ENCODE measurements at regions not wholly inside any gene's neighbourhood (a gene's known extent, or its start where the extent isn't known, plus 50 kb on each side); places are given as distances from the start of the nearest gene placed in this dataset.

GRCh38 chr4:53788011-53788410 is 196.7 kb upstream of the LNX1 start:
- Mint-ChIP-seq H3K4me1 (no peaks in the 10 kb centered on the region), H3K27ac (no peak overlapping the region), H3K27me3 (peaks cover 18% of the 10 kb centered on the region), H3K4me3 (no peak overlapping the region), H3K9me3 (no peaks in the 10 kb centered on the region), H3K36me3 (no peaks in the 10 kb centered on the region)
- no peak for DNase-seq

GRCh38 chr4:53786632-53787031 is 195.3 kb upstream of the LNX1 start:
- Mint-ChIP-seq H3K27me3 (peaks cover 20% of the 10 kb centered on the region), H3K36me3 (no peaks in the 10 kb centered on the region), H3K4me1 (no peaks in the 10 kb centered on the region), H3K27ac (no peak overlapping the region), H3K9me3 (no peaks in the 10 kb centered on the region), H3K4me3 (no peak overlapping the region)
- no peak for DNase-seq

- no peaks in the 10 kb centered on the region for H3K9me3 Mint-ChIP-seq
- no peak for DNase-seq
- no peaks in the 10 kb centered on the region for H3K4me1 Mint-ChIP-seq
- H3K36me3 Mint-ChIP-seq: no peaks in the 10 kb centered on the region
- no peak overlapping the region for H3K27ac Mint-ChIP-seq
- H3K27me3 Mint-ChIP-seq: peaks cover 22% of the 10 kb centered on the region
- H3K4me3 Mint-ChIP-seq: no peak overlapping the region
These were observed 194.7 kb upstream of the LNX1 start for GRCh38 chr4:53785996-53786395.

DNA sequence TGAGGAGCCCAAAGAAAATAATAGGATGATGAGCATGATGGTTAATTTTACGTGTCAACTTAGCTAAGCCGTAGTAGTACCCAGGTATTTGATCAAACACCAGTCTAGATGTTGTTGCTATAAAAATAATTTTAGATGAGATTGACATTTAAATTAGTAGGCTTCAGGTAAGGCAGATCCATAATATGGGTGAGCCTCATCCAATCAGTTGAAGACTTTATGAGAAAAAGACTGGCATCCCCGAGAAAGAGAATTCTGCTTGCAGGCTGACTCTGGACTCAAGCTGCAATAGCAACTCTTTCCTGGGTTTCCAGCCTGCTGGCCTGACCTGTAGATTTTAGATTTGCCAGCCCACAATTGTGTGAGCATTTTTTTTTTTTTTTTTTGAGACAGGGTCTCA is 192.8 kb upstream of the LNX1 start:
- H3K27me3 Mint-ChIP-seq: peaks cover 29% of the 10 kb centered on the region
- H3K4me1 Mint-ChIP-seq: no peaks in the 10 kb centered on the region
- H3K4me3 Mint-ChIP-seq: no peak overlapping the region
- H3K36me3 Mint-ChIP-seq: no peaks in the 10 kb centered on the region
- no peak overlapping the region for H3K27ac Mint-ChIP-seq
- no peaks in the 10 kb centered on the region for H3K9me3 Mint-ChIP-seq
- no peak for DNase-seq

DNA sequence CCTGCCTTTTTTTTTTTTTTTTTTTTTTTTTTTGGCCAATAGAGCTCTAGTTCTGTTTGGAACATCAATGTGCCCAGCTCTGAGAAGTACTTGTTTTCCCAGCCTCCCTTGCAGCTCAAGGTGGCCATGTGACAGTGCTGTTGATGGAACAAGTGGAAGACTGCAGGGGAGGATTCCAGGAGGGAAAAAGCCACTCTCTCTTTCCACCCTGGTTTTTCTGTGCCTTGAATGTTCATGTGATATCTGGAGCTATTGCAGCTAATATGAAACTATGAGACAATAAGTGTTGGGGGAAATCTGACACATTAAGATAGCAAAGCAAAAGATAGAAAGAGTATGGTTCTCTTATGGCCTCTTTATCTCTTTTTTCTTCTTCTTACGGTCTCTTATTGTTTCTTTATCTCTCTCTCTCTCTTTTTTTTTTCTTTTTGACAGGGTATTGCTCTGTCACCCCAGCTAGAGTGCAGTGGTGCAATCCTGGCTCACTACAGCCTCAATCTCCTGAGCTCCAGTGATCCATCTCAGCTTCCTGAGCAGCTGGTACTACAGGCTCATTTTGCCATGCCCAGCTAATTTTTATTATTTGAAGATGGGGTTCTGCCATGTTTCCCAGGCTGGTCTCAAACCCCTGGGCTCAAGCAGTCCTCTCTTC is 192.0 kb upstream of the LNX1 start:
- Mint-ChIP-seq H3K27me3 (peaks cover 31% of the 10 kb centered on the region), H3K36me3 (no peaks in the 10 kb centered on the region), H3K27ac (no peak overlapping the region), H3K4me3 (no peak overlapping the region), H3K4me1 (no peaks in the 10 kb centered on the region), H3K9me3 (no peaks in the 10 kb centered on the region)
- DNase-seq: no peak

GRCh38 chr4:53782458-53782845 is 191.2 kb upstream of the LNX1 start:
- Mint-ChIP-seq H3K4me3 (no peak overlapping the region), H3K27ac (no peak overlapping the region), H3K27me3 (peaks cover 39% of the 10 kb centered on the region), H3K4me1 (no peaks in the 10 kb centered on the region), H3K9me3 (no peaks in the 10 kb centered on the region), H3K36me3 (no peaks in the 10 kb centered on the region)
- no peak for DNase-seq

GRCh38 chr4:53781629-53782457 is 190.6 kb upstream of the LNX1 start:
- H3K4me1 Mint-ChIP-seq: no peaks in the 10 kb centered on the region
- H3K9me3 Mint-ChIP-seq: no peaks in the 10 kb centered on the region
- DNase-seq: no peak
- no peak overlapping the region for H3K27ac Mint-ChIP-seq
- peaks cover 44% of the 10 kb centered on the region for H3K27me3 Mint-ChIP-seq
- H3K36me3 Mint-ChIP-seq: no peaks in the 10 kb centered on the region
- no peak overlapping the region for H3K4me3 Mint-ChIP-seq

- Mint-ChIP-seq H3K36me3 (no peaks in the 10 kb centered on the region), H3K9me3 (no peaks in the 10 kb centered on the region), H3K4me1 (no peaks in the 10 kb centered on the region), H3K27ac (no peak overlapping the region), H3K4me3 (no peak overlapping the region), H3K27me3 (peaks cover 49% of the 10 kb centered on the region)
- no peak for DNase-seq
These were observed 189.6 kb upstream of the LNX1 start for GRCh38 chr4:53780736-53781400.

- Mint-ChIP-seq H3K36me3 (no peaks in the 10 kb centered on the region), H3K9me3 (no peaks in the 10 kb centered on the region), H3K27me3 (peaks cover 49% of the 10 kb centered on the region), H3K4me1 (no peaks in the 10 kb centered on the region), H3K4me3 (no peak overlapping the region), H3K27ac (no peak overlapping the region)
- DNase-seq: no peak
These were observed 187.7 kb upstream of the LNX1 start for GRCh38 chr4:53779025-53779424.

GRCh38 chr4:53778155-53778554 is 186.9 kb upstream of the LNX1 start:
- H3K4me1 Mint-ChIP-seq: no peaks in the 10 kb centered on the region
- no peak for DNase-seq
- H3K27me3 Mint-ChIP-seq: peaks cover 41% of the 10 kb centered on the region
- H3K36me3 Mint-ChIP-seq: no peaks in the 10 kb centered on the region
- no peaks in the 10 kb centered on the region for H3K9me3 Mint-ChIP-seq
- H3K27ac Mint-ChIP-seq: no peak overlapping the region
- no peak overlapping the region for H3K4me3 Mint-ChIP-seq

- no peak for DNase-seq
- no peaks in the 10 kb centered on the region for H3K36me3 Mint-ChIP-seq
- H3K27me3 Mint-ChIP-seq: peaks cover 35% of the 10 kb centered on the region
- no peaks in the 10 kb centered on the region for H3K9me3 Mint-ChIP-seq
- no peak overlapping the region for H3K4me3 Mint-ChIP-seq
- H3K4me1 Mint-ChIP-seq: no peaks in the 10 kb centered on the region
- no peak overlapping the region for H3K27ac Mint-ChIP-seq
These were observed 186.1 kb upstream of the LNX1 start for GRCh38 chr4:53777244-53777984.

- no peak overlapping the region for H3K27ac Mint-ChIP-seq
- no peak for DNase-seq
- no peak overlapping the region for H3K4me3 Mint-ChIP-seq
- peaks cover 31% of the 10 kb centered on the region for H3K27me3 Mint-ChIP-seq
- H3K36me3 Mint-ChIP-seq: no peaks in the 10 kb centered on the region
- no peaks in the 10 kb centered on the region for H3K4me1 Mint-ChIP-seq
- no peaks in the 10 kb centered on the region for H3K9me3 Mint-ChIP-seq
These were observed 184.9 kb upstream of the LNX1 start for GRCh38 chr4:53776141-53776540.

GRCh38 chr4:53775381-53775780 is 184.1 kb upstream of the LNX1 start:
- Mint-ChIP-seq H3K27ac (no peak overlapping the region), H3K4me3 (no peak overlapping the region), H3K4me1 (no peaks in the 10 kb centered on the region), H3K9me3 (no peaks in the 10 kb centered on the region), H3K27me3 (peaks cover 24% of the 10 kb centered on the region), H3K36me3 (no peaks in the 10 kb centered on the region)
- DNase-seq: no peak

DNA sequence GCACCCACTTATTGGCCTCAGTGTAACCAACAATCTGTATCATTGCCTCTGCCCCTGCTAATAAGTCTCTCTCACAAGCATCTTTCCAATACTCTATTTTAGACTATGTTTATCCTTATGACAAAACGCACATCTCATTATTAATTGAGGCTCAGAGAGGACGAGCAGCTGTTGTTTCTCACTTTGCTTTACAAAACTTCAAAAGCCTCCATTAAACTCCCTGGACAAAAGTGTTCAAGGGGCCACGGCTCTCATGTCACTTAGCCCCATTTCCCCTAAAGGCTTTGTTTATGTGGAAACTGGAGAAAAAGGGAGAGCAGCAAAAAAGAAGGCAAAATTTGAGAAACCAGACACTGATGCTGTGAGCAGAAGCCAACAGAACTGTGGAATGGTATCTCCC is 180.0 kb upstream of the LNX1 start:
- Mint-ChIP-seq H3K36me3 (no peaks in the 10 kb centered on the region), H3K4me1 (no peaks in the 10 kb centered on the region), H3K9me3 (no peaks in the 10 kb centered on the region), H3K27me3 (peaks cover 4% of the 10 kb centered on the region), H3K27ac (no peak overlapping the region), H3K4me3 (no peak overlapping the region)
- no peak for DNase-seq

GRCh38 chr4:53767482-53767881 is 176.2 kb upstream of the LNX1 start:
- H3K9me3 Mint-ChIP-seq: no peaks in the 10 kb centered on the region
- no peaks in the 10 kb centered on the region for H3K4me1 Mint-ChIP-seq
- H3K36me3 Mint-ChIP-seq: no peaks in the 10 kb centered on the region
- DNase-seq: no peak
- H3K4me3 Mint-ChIP-seq: no peak overlapping the region
- H3K27ac Mint-ChIP-seq: no peak overlapping the region
- H3K27me3 Mint-ChIP-seq: no peaks in the 10 kb centered on the region
